Stimulated activated naive CD8-positive, alpha-beta T cell treated with anti-CD3 and anti-CD28 coated beads, Interleukin-15, Interleukin-2, amounts not matched to agents 100 ng/mL and 50 ng/mL, for 24 hours (primary cell): ENCODE measurements at regions not wholly inside any gene's neighbourhood (a gene's known extent, or its start where the extent isn't known, plus 50 kb on each side); places are given as distances from the start of the nearest gene placed in this dataset.

ENCODE experiments used
- H3K27ac Mint-ChIP-seq: one replicate; pipeline ENCODE4 v1.8.0; 2021; ENCODE audit warnings: mild to moderate bottlenecking, mixed read lengths
- H3K27me3 Mint-ChIP-seq: one replicate; pipeline ENCODE4 v1.8.0; 2021; ENCODE audit warnings: mixed read lengths
- H3K36me3 Mint-ChIP-seq: one replicate; pipeline ENCODE4 v1.8.0; 2021; ENCODE audit warnings: low read depth, mixed read lengths
- H3K4me1 Mint-ChIP-seq: one replicate; pipeline ENCODE4 v1.8.0; 2021; ENCODE audit warnings: low read depth, mixed read lengths
- H3K4me3 Mint-ChIP-seq: one replicate; pipeline ENCODE4 v1.8.0; 2021; ENCODE audit warnings: mild to moderate bottlenecking, mixed read lengths
- H3K9me3 Mint-ChIP-seq: one replicate; pipeline ENCODE4 v1.8.0; 2021; ENCODE audit warnings: mixed read lengths

GRCh38 chr6:23618366-23618765 lies 507.6 kb upstream of the NRSN1 start:
- no peaks in the 10 kb centered on the region for H3K36me3 Mint-ChIP-seq
- H3K27me3 Mint-ChIP-seq, result no peaks in the 10 kb centered on the region
- H3K9me3 Mint-ChIP-seq, result peaks cover 8% of the 10 kb centered on the region
- no peaks in the 10 kb centered on the region for H3K4me1 Mint-ChIP-seq
- no peak overlapping the region for H3K4me3 Mint-ChIP-seq
- no peak overlapping the region for H3K27ac Mint-ChIP-seq

- Mint-ChIP-seq H3K27me3 (no peaks in the 10 kb centered on the region), H3K4me1 (no peaks in the 10 kb centered on the region), H3K27ac (no peak overlapping the region), H3K9me3 (peaks cover 8% of the 10 kb centered on the region), H3K4me3 (no peak overlapping the region), H3K36me3 (no peaks in the 10 kb centered on the region)
These were observed 505.1 kb upstream of the NRSN1 start for GRCh38 chr6:23620911-23621401.

- Mint-ChIP-seq H3K27me3 (no peaks in the 10 kb centered on the region), H3K4me1 (no peaks in the 10 kb centered on the region), H3K27ac (no peak overlapping the region), H3K9me3 (peaks cover 7% of the 10 kb centered on the region), H3K4me3 (no peak overlapping the region), H3K36me3 (no peaks in the 10 kb centered on the region)
These were observed 495.0 kb upstream of the NRSN1 start for GRCh38 chr6:23630726-23631635.

GRCh38 chr6:23633996-23634395 lies 492.0 kb upstream of the NRSN1 start:
- no peaks in the 10 kb centered on the region for H3K27me3 Mint-ChIP-seq
- no peak overlapping the region for H3K27ac Mint-ChIP-seq
- H3K36me3 Mint-ChIP-seq, result no peaks in the 10 kb centered on the region
- H3K9me3 Mint-ChIP-seq, result peaks cover 7% of the 10 kb centered on the region
- no peaks in the 10 kb centered on the region for H3K4me1 Mint-ChIP-seq
- no peak overlapping the region for H3K4me3 Mint-ChIP-seq

- Mint-ChIP-seq H3K27me3 (no peaks in the 10 kb centered on the region), H3K4me3 (no peak overlapping the region), H3K9me3 (peaks cover 7% of the 10 kb centered on the region), H3K27ac (no peak overlapping the region), H3K4me1 (no peaks in the 10 kb centered on the region), H3K36me3 (no peaks in the 10 kb centered on the region)
These were observed 490.9 kb upstream of the NRSN1 start for GRCh38 chr6:23635150-23635549.

GRCh38 chr6:23637296-23637695 lies 488.7 kb upstream of the NRSN1 start:
- Mint-ChIP-seq H3K4me1 (no peaks in the 10 kb centered on the region), H3K36me3 (no peaks in the 10 kb centered on the region), H3K27me3 (no peaks in the 10 kb centered on the region), H3K27ac (no peak overlapping the region), H3K9me3 (peaks cover 7% of the 10 kb centered on the region), H3K4me3 (no peak overlapping the region)

- H3K27ac Mint-ChIP-seq, result no peak overlapping the region
- no peak overlapping the region for H3K4me3 Mint-ChIP-seq
- H3K9me3 Mint-ChIP-seq, result no peaks in the 10 kb centered on the region
- H3K4me1 Mint-ChIP-seq, result no peaks in the 10 kb centered on the region
- H3K27me3 Mint-ChIP-seq, result no peaks in the 10 kb centered on the region
- no peaks in the 10 kb centered on the region for H3K36me3 Mint-ChIP-seq
These were observed 483.2 kb upstream of the NRSN1 start for GRCh38 chr6:23642849-23643248.

GRCh38 chr6:23647045-23647444 lies 479.0 kb upstream of the NRSN1 start:
- Mint-ChIP-seq H3K9me3 (no peaks in the 10 kb centered on the region), H3K4me1 (no peaks in the 10 kb centered on the region), H3K36me3 (no peaks in the 10 kb centered on the region), H3K27me3 (no peaks in the 10 kb centered on the region), H3K4me3 (no peak overlapping the region), H3K27ac (no peak overlapping the region)

GRCh38 chr6:23650676-23651075 lies 475.3 kb upstream of the NRSN1 start:
- no peaks in the 10 kb centered on the region for H3K9me3 Mint-ChIP-seq
- no peak overlapping the region for H3K4me3 Mint-ChIP-seq

GRCh38 chr6:23654745-23655144 lies 471.3 kb upstream of the NRSN1 start:
- H3K9me3 Mint-ChIP-seq, result no peaks in the 10 kb centered on the region
- H3K27ac Mint-ChIP-seq, result no peak overlapping the region
- H3K4me3 Mint-ChIP-seq, result no peak overlapping the region
- H3K36me3 Mint-ChIP-seq, result no peaks in the 10 kb centered on the region
- no peaks in the 10 kb centered on the region for H3K27me3 Mint-ChIP-seq
- H3K4me1 Mint-ChIP-seq, result no peaks in the 10 kb centered on the region

More at GRCh38 chr6:23650676-23651075, 475.3 kb upstream of the NRSN1 start:
- Mint-ChIP-seq H3K27me3 (no peaks in the 10 kb centered on the region), H3K36me3 (no peaks in the 10 kb centered on the region), H3K4me1 (no peaks in the 10 kb centered on the region), H3K27ac (no peak overlapping the region)

GRCh38 chr6:23655525-23655924 lies 470.5 kb upstream of the NRSN1 start:
- Mint-ChIP-seq H3K9me3 (no peaks in the 10 kb centered on the region), H3K27ac (no peak overlapping the region), H3K4me1 (no peaks in the 10 kb centered on the region), H3K27me3 (no peaks in the 10 kb centered on the region), H3K4me3 (no peak overlapping the region), H3K36me3 (no peaks in the 10 kb centered on the region)

GRCh38 chr6:23656255-23657194 lies 469.5 kb upstream of the NRSN1 start:
- H3K27me3 Mint-ChIP-seq, result no peaks in the 10 kb centered on the region
- no peak overlapping the region for H3K4me3 Mint-ChIP-seq
- no peaks in the 10 kb centered on the region for H3K4me1 Mint-ChIP-seq
- no peak overlapping the region for H3K27ac Mint-ChIP-seq
- no peaks in the 10 kb centered on the region for H3K9me3 Mint-ChIP-seq
- H3K36me3 Mint-ChIP-seq, result no peaks in the 10 kb centered on the region

- H3K36me3 Mint-ChIP-seq, result no peaks in the 10 kb centered on the region
- no peaks in the 10 kb centered on the region for H3K27me3 Mint-ChIP-seq
- H3K4me3 Mint-ChIP-seq, result no peak overlapping the region
- no peak overlapping the region for H3K27ac Mint-ChIP-seq
- H3K9me3 Mint-ChIP-seq, result no peaks in the 10 kb centered on the region
- H3K4me1 Mint-ChIP-seq, result no peaks in the 10 kb centered on the region
These were observed 466.9 kb upstream of the NRSN1 start for GRCh38 chr6:23659125-23659524.

GRCh38 chr6:23661549-23661948 lies 464.5 kb upstream of the NRSN1 start:
- Mint-ChIP-seq H3K27me3 (no peaks in the 10 kb centered on the region), H3K4me3 (no peak overlapping the region), H3K4me1 (no peaks in the 10 kb centered on the region), H3K9me3 (peaks cover 3% of the 10 kb centered on the region), H3K27ac (no peak overlapping the region), H3K36me3 (no peaks in the 10 kb centered on the region)

- Mint-ChIP-seq H3K36me3 (no peaks in the 10 kb centered on the region), H3K27ac (no peak overlapping the region), H3K9me3 (peaks cover 13% of the 10 kb centered on the region), H3K4me1 (no peaks in the 10 kb centered on the region), H3K4me3 (no peak overlapping the region), H3K27me3 (no peaks in the 10 kb centered on the region)
These were observed 462.9 kb upstream of the NRSN1 start for GRCh38 chr6:23663096-23663495.
